GM20000 (cell line): ENCODE measurements at regions not wholly inside any gene's neighbourhood (a gene's known extent, or its start where the extent isn't known, plus 50 kb on each side); places are given as distances from the start of the nearest gene placed in this dataset.

Source experiments
- DNase-seq: peaks from one replicate; pipeline ENCODE4 v3.0.0; 2012; ENCODE audit warnings: low spot score
- CTCF ChIP-seq: IDR thresholded peaks from 2 replicates; pipeline ENCODE4 v1.5.1; 2012; ENCODE audit warnings: mild to moderate bottlenecking, control low read depth; ENCODE audit errors: extremely low read depth, missing control alignments

- no peak for TF ChIP-seq CTCF
- no peak for DNase-seq
Observed at GRCh38 chrX:13397878-13398818, 78.3 kb upstream of the ATXN3L start.

GRCh38 chrX:13396924-13397323, 77.1 kb upstream of the ATXN3L start:
- no peak for DNase-seq
- no peak for TF ChIP-seq CTCF

- DNase-seq, result no peak
- TF ChIP-seq CTCF, result no peak
Observed at GRCh38 chrX:13389501-13389900, 69.6 kb upstream of the ATXN3L start.

- DNase-seq, result no peak
- TF ChIP-seq CTCF, result no peak
Observed at GRCh38 chrX:13387666-13388494, 68.0 kb upstream of the ATXN3L start.

GRCh38 chrX:13386636-13387035, 66.8 kb upstream of the ATXN3L start:
- DNase-seq, result no peak
- TF ChIP-seq CTCF, result no peak

- no peak for TF ChIP-seq CTCF
Observed at GRCh38 chrX:13386092-13386491, 66.2 kb upstream of the ATXN3L start.

GRCh38 chrX:13383907-13384306, 64.1 kb upstream of the ATXN3L start:
- no peak for DNase-seq
- TF ChIP-seq CTCF, result no peak

More at GRCh38 chrX:13386092-13386491, 66.2 kb upstream of the ATXN3L start:
- DNase-seq, result no peak
